ENCODE measurements at regions not wholly inside any gene's neighbourhood (a gene's known extent, or its start where the extent isn't known, plus 50 kb on each side); places are given as distances from the start of the nearest gene placed in this dataset.

DNA sequence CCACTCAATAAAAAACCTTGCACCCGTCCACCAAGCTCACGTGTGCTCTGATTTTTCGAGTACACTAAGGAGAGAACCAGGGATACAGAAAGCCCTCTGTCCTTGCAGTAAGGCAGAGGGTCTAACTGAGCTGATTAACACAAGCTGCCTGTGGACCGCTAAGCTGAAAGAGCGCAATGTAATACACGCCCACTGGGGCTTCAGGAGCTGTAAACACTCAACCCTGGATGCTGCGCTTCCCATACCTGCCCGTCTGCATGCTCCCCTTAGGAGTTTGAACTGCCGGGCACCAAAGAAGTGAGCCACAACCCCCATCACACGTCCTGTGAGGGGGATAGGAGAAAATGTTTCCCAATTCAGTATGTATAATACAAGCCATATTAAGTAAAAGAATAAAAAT lies 664.8 kb downstream of the PCDH18 start:
- TF ChIP-seq POLR2AphosphoS5 (IDR thresholded peaks at IDR 0.05; ENCODE audit: insufficient read depth in 1 of 2, low read depth in 1 of 2) (no peak), POLR2A (IDR thresholded peaks at IDR 0.05) (no peak)
- TF ChIP-seq, protein P1, sequence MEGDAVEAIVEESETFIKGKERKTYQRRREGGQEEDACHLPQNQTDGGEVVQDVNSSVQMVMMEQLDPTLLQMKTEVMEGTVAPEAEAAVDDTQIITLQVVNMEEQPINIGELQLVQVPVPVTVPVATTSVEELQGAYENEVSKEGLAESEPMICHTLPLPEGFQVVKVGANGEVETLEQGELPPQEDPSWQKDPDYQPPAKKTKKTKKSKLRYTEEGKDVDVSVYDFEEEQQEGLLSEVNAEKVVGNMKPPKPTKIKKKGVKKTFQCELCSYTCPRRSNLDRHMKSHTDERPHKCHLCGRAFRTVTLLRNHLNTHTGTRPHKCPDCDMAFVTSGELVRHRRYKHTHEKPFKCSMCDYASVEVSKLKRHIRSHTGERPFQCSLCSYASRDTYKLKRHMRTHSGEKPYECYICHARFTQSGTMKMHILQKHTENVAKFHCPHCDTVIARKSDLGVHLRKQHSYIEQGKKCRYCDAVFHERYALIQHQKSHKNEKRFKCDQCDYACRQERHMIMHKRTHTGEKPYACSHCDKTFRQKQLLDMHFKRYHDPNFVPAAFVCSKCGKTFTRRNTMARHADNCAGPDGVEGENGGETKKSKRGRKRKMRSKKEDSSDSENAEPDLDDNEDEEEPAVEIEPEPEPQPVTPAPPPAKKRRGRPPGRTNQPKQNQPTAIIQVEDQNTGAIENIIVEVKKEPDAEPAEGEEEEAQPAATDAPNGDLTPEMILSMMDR (IDR thresholded peaks at IDR 0.05) = no peak

All from vagina (tissue), 2 donors.